ENCODE measurements at regions not wholly inside any gene's neighbourhood (a gene's known extent, or its start where the extent isn't known, plus 50 kb on each side); places are given as distances from the start of the nearest gene placed in this dataset.
"Not testable (repeated sequence)": the region's sequence is repeated elsewhere in the genome, so short reads cannot be mapped to it uniquely, and the experiment has no call there.

GRCh38 chr7:37617406-37617805 lies 66.2 kb upstream of the GPR141 start:
- DNase-seq (ENCODE audit: low spot score) = not testable (repeated sequence)

- no peak for DNase-seq (ENCODE audit: low spot score)
Observed at GRCh38 chr7:37633048-37633447, 50.5 kb upstream of the GPR141 start.

All from activated CD4-positive, alpha-beta T cell treated with anti-CD3 and anti-CD28 coated beads, Interleukin-2, Interleukin-4, amounts not matched to agents 100 ng/mL and 50 ng/mL, durations not matched to agents 16 hours and 8 hours (primary cell).